T-helper 2 cell treated with Interferon-gamma antibody and Interleukin-4, amounts not matched to agents 5 μg/mL and 100 μg/mL, for 36 hours (primary cell): ENCODE measurements at regions not wholly inside any gene's neighbourhood (a gene's known extent, or its start where the extent isn't known, plus 50 kb on each side); places are given as distances from the start of the nearest gene placed in this dataset.

Source experiments
- DNase-seq: peaks from one replicate; pipeline ENCODE4 v3.0.0; 2021; ENCODE audit warnings: low spot score
- H3K27ac Mint-ChIP-seq: one replicate; pipeline ENCODE4 v1.8.0; 2021; ENCODE audit warnings: mild to moderate bottlenecking, mixed read lengths
- H3K27me3 Mint-ChIP-seq: one replicate; pipeline ENCODE4 v1.8.0; 2021; ENCODE audit warnings: low read depth, mixed read lengths
- H3K36me3 Mint-ChIP-seq: one replicate; pipeline ENCODE4 v1.8.0; 2021; ENCODE audit warnings: low read depth, mixed read lengths
- H3K4me1 Mint-ChIP-seq: one replicate; pipeline ENCODE4 v1.8.0; 2021; ENCODE audit warnings: low read depth, mixed read lengths
- H3K4me3 Mint-ChIP-seq: one replicate; pipeline ENCODE4 v1.8.0; 2022; ENCODE audit warnings: mild to moderate bottlenecking, moderate library complexity, mixed read lengths
- H3K9me3 Mint-ChIP-seq: one replicate; pipeline ENCODE4 v1.8.0; 2021; ENCODE audit warnings: mixed read lengths

- H3K36me3 Mint-ChIP-seq, result peaks cover 23% of the 10 kb centered on the region
- no peaks in the 10 kb centered on the region for H3K27me3 Mint-ChIP-seq
- H3K4me3 Mint-ChIP-seq, result no peak overlapping the region
- DNase-seq, result no peak
- peaks cover 24% of the 10 kb centered on the region for H3K9me3 Mint-ChIP-seq
- no peak overlapping the region for H3K27ac Mint-ChIP-seq
- H3K4me1 Mint-ChIP-seq, result no peaks in the 10 kb centered on the region
Measured at GRCh38 chr22:49604732-49605302, 222.9 kb downstream of the BRD1 start.

- no peaks in the 10 kb centered on the region for H3K4me1 Mint-ChIP-seq
- peaks cover 24% of the 10 kb centered on the region for H3K9me3 Mint-ChIP-seq
- no peak overlapping the region for H3K27ac Mint-ChIP-seq
Measured at GRCh38 chr22:49603016-49603415, 224.7 kb downstream of the BRD1 start.

GRCh38 chr22:49602481-49602880 is 225.2 kb downstream of the BRD1 start:
- H3K9me3 Mint-ChIP-seq, result peaks cover 24% of the 10 kb centered on the region
- peaks cover 17% of the 10 kb centered on the region for H3K36me3 Mint-ChIP-seq
- DNase-seq, result no peak
- no peak overlapping the region for H3K27ac Mint-ChIP-seq
- H3K27me3 Mint-ChIP-seq, result no peaks in the 10 kb centered on the region
- no peak overlapping the region for H3K4me3 Mint-ChIP-seq
- no peaks in the 10 kb centered on the region for H3K4me1 Mint-ChIP-seq

More at GRCh38 chr22:49603016-49603415, 224.7 kb downstream of the BRD1 start:
- H3K4me3 Mint-ChIP-seq, result no peak overlapping the region
- no peaks in the 10 kb centered on the region for H3K27me3 Mint-ChIP-seq
- H3K36me3 Mint-ChIP-seq, result peaks cover 22% of the 10 kb centered on the region
- DNase-seq, result no peak

- DNase-seq, result no peak
- H3K36me3 Mint-ChIP-seq, result peaks cover 11% of the 10 kb centered on the region
- peaks cover 21% of the 10 kb centered on the region for H3K9me3 Mint-ChIP-seq
- H3K27me3 Mint-ChIP-seq, result no peaks in the 10 kb centered on the region
- no peak overlapping the region for H3K27ac Mint-ChIP-seq
- no peaks in the 10 kb centered on the region for H3K4me1 Mint-ChIP-seq
- H3K4me3 Mint-ChIP-seq, result no peak overlapping the region
Measured at GRCh38 chr22:49601614-49602321, 225.9 kb downstream of the BRD1 start.

GRCh38 chr22:49600891-49601431 is 226.7 kb downstream of the BRD1 start:
- H3K4me3 Mint-ChIP-seq, result no peak overlapping the region
- peaks cover 11% of the 10 kb centered on the region for H3K36me3 Mint-ChIP-seq
- H3K27ac Mint-ChIP-seq, result no peak overlapping the region
- no peaks in the 10 kb centered on the region for H3K4me1 Mint-ChIP-seq
- DNase-seq, result no peak
- no peaks in the 10 kb centered on the region for H3K27me3 Mint-ChIP-seq
- peaks cover 21% of the 10 kb centered on the region for H3K9me3 Mint-ChIP-seq

GRCh38 chr22:49600468-49600867 is 227.2 kb downstream of the BRD1 start:
- H3K9me3 Mint-ChIP-seq, result peaks cover 20% of the 10 kb centered on the region
- DNase-seq, result no peak
- no peaks in the 10 kb centered on the region for H3K27me3 Mint-ChIP-seq
- H3K4me3 Mint-ChIP-seq, result no peak overlapping the region
- no peak overlapping the region for H3K27ac Mint-ChIP-seq
- peaks cover 11% of the 10 kb centered on the region for H3K36me3 Mint-ChIP-seq
- H3K4me1 Mint-ChIP-seq, result no peaks in the 10 kb centered on the region

GRCh38 chr22:49599691-49600455 is 227.8 kb downstream of the BRD1 start:
- Mint-ChIP-seq H3K27me3 (no peaks in the 10 kb centered on the region), H3K9me3 (peaks cover 14% of the 10 kb centered on the region), H3K4me3 (no peak overlapping the region), H3K36me3 (peaks cover 9% of the 10 kb centered on the region), H3K4me1 (no peaks in the 10 kb centered on the region), H3K27ac (peak overlapping the region; percentile 9)
- no peak for DNase-seq

GRCh38 chr22:49599039-49599438 is 228.6 kb downstream of the BRD1 start:
- H3K27ac Mint-ChIP-seq, result no peak overlapping the region
- no peak for DNase-seq
- H3K4me1 Mint-ChIP-seq, result no peaks in the 10 kb centered on the region
- peaks cover 5% of the 10 kb centered on the region for H3K36me3 Mint-ChIP-seq
- peaks cover 6% of the 10 kb centered on the region for H3K9me3 Mint-ChIP-seq
- no peak overlapping the region for H3K4me3 Mint-ChIP-seq
- no peaks in the 10 kb centered on the region for H3K27me3 Mint-ChIP-seq

- Mint-ChIP-seq H3K9me3 (no peaks in the 10 kb centered on the region), H3K27me3 (no peaks in the 10 kb centered on the region), H3K4me1 (no peaks in the 10 kb centered on the region), H3K36me3 (peaks cover 3% of the 10 kb centered on the region), H3K27ac (no peak overlapping the region), H3K4me3 (no peak overlapping the region)
- no peak for DNase-seq
Measured at GRCh38 chr22:49598338-49598737, 229.3 kb downstream of the BRD1 start.

- H3K27ac Mint-ChIP-seq, result no peak overlapping the region
- no peak for DNase-seq
- no peaks in the 10 kb centered on the region for H3K9me3 Mint-ChIP-seq
- no peak overlapping the region for H3K4me3 Mint-ChIP-seq
- no peaks in the 10 kb centered on the region for H3K4me1 Mint-ChIP-seq
- H3K36me3 Mint-ChIP-seq, result peaks cover 3% of the 10 kb centered on the region
- H3K27me3 Mint-ChIP-seq, result no peaks in the 10 kb centered on the region
Measured at GRCh38 chr22:49597428-49598039, 230.1 kb downstream of the BRD1 start.

GRCh38 chr22:49595465-49596078 is 232.1 kb downstream of the BRD1 start:
- no peaks in the 10 kb centered on the region for H3K27me3 Mint-ChIP-seq
- DNase-seq, result no peak
- H3K4me1 Mint-ChIP-seq, result no peaks in the 10 kb centered on the region
- no peaks in the 10 kb centered on the region for H3K9me3 Mint-ChIP-seq
- H3K36me3 Mint-ChIP-seq, result peaks cover 1% of the 10 kb centered on the region
- no peak overlapping the region for H3K4me3 Mint-ChIP-seq
- H3K27ac Mint-ChIP-seq, result no peak overlapping the region

- H3K36me3 Mint-ChIP-seq, result peaks cover 1% of the 10 kb centered on the region
Measured at GRCh38 chr22:49594078-49594477, 233.6 kb downstream of the BRD1 start.

GRCh38 chr22:49593509-49593908 is 234.2 kb downstream of the BRD1 start:
- DNase-seq, result no peak
- Mint-ChIP-seq H3K4me1 (no peaks in the 10 kb centered on the region), H3K27me3 (no peaks in the 10 kb centered on the region), H3K4me3 (no peak overlapping the region), H3K36me3 (peaks cover 1% of the 10 kb centered on the region), H3K9me3 (no peaks in the 10 kb centered on the region), H3K27ac (no peak overlapping the region)

More at GRCh38 chr22:49594078-49594477, 233.6 kb downstream of the BRD1 start:
- Mint-ChIP-seq H3K4me3 (no peak overlapping the region), H3K27me3 (no peaks in the 10 kb centered on the region), H3K4me1 (no peaks in the 10 kb centered on the region), H3K9me3 (no peaks in the 10 kb centered on the region), H3K27ac (no peak overlapping the region)
- DNase-seq, result no peak
